Esophagus muscularis mucosa (tissue), 4 donors: ENCODE measurements at regions not wholly inside any gene's neighbourhood (a gene's known extent, or its start where the extent isn't known, plus 50 kb on each side); places are given as distances from the start of the nearest gene placed in this dataset.

Experiments
- DNase-seq: peaks from one replicate; pipeline ENCODE4 v3.0.0-alpha.2; 2017; ENCODE audit errors: extremely low spot score
- H3K27ac ChIP-seq, 4 donors: fragments of 200-600 bp; sonication (generic); replicated peaks in 1 of 4; 1 replicate in 3 of 4; 2 replicates in 1 of 4; pipeline ENCODE4 v1.5.1; 2016 to 2019; ENCODE audit warnings: mild to moderate bottlenecking in 1 of 4
- H3K27me3 ChIP-seq, 4 donors: fragments of 200-600 bp; sonication (generic); one replicate each; pipeline versions ENCODE4 v1.5.1 to v1.6.0; 2016 to 2019
- H3K36me3 ChIP-seq, 4 donors: fragments of 200-600 bp; sonication (generic); one replicate each; pipeline ENCODE4 v1.5.1; 2016 to 2019
- H3K4me1 ChIP-seq, 4 donors: fragments of 200-600 bp; sonication (generic); one replicate each; pipeline ENCODE4 v1.5.1; 2016 to 2019
- H3K4me3 ChIP-seq, 4 donors: fragments of 200-600 bp; sonication (generic); 1 replicate in 2 of 4; 2 replicates in 2 of 4; pipeline ENCODE4 v1.5.1; 2016 to 2019; ENCODE audit warnings: mild to moderate bottlenecking in 4 of 4, moderate library complexity in 1 of 4
- H3K9me3 ChIP-seq, 4 donors: fragments of 200-600 bp; sonication (generic); 1 replicate in 3 of 4; 2 replicates in 1 of 4; pipeline ENCODE4 v1.5.1; 2016 to 2019
- CTCF ChIP-seq, 3 experiments: fragments of 200-600 bp in 2 of 3; fragments of 450-650 bp in 1 of 3; sonication (generic) in 2 of 3; IDR thresholded peaks; one replicate each; pipeline ENCODE4 v1.5.1; 2017 to 2019; ENCODE audit warnings: antibody characterized with exemption in 3 of 3, mild to moderate bottlenecking in 2 of 3, moderate library complexity in 1 of 3
- EP300 ChIP-seq: sonication (generic); formaldehyde crosslinking; IDR thresholded peaks from one replicate; pipeline ENCODE4 v1.6.1; 2017; ENCODE audit warnings: antibody characterized with exemption
- POLR2A ChIP-seq: fragments of 450-650 bp; IDR thresholded peaks from one replicate; pipeline ENCODE4 v1.6.1; 2017; ENCODE audit warnings: antibody characterized with exemption, moderate library complexity, mild to moderate bottlenecking, low read depth
- POLR2AphosphoS5 ChIP-seq, 2 donors: sonication (generic); formaldehyde crosslinking; IDR thresholded peaks; one replicate each; pipeline ENCODE4 v1.6.1; 2017; ENCODE audit warnings: antibody characterized with exemption in 2 of 2
- WGBS: methylation state at CpG from one replicate; pipeline ENCODE4 v1.1.5; 2018; 5-methylcytosine and 5-hydroxymethylcytosine counted together
- intact Hi-C: fragments of 100-400 bp; cut with DNase I; formaldehyde crosslinking; loops from one replicate; pipeline ENCODE4 v1.15.1; 2023

DNA sequence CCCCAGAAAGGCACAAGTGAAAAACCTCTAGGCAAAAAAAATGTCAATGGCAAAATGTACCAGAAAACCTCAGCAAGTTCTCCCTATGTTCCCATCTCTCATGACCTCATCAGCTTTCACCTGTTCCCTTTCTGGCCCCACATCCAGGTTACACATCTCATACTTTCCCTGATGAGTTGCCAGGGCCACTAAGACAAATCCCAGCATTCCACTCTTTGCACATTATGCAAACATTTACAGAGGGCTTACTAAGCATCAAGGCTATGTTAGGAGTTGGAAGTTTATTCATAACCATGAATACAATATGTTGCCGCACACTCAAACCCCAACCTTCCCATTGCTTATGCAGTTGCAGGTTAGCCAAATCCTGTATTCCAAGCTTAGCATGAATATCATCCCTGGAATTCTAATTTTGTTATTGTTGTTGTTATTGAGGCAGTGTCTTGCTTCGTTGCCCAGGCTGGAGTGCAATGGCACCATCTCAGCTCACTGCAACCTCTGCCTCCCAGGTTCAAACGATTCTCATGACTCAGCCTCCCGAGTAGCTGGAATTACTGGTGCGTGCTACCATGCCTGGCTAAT, 129.3 kb upstream of the UBE2E2 start:
- intact Hi-C loops, result no loop called here
- WGBS, result 94% methylated on average over 5 of the region's 5 CpGs
- no peak overlapping the region for H3K27ac ChIP-seq

GRCh38 chr3:23075496-23075895, 127.6 kb upstream of the UBE2E2 start:
- peaks cover 8 to 35% (median 34%) of the 10 kb centered on the region in 4 donors for H3K4me1 ChIP-seq
- H3K27ac ChIP-seq, result no peak overlapping the region
- TF ChIP-seq EP300 (no peak), POLR2AphosphoS5 (IDR thresholded peaks at IDR 0.05) (no peak), CTCF (IDR thresholded peaks at IDR 0.05) (no peak), POLR2A (no peak)
- no peak overlapping the region for H3K4me3 ChIP-seq
- H3K36me3 ChIP-seq, result no peaks in the 10 kb centered on the region
- intact Hi-C loops, result no loop called here
- no peaks in the 10 kb centered on the region for H3K9me3 ChIP-seq
- H3K27me3 ChIP-seq, result no peaks in the 10 kb centered on the region
- DNase-seq, result no peak
- 47% methylated on average over 2 of the region's 2 CpGs for WGBS

More for the DNA sequence above, 129.3 kb upstream of the UBE2E2 start:
- DNase-seq, result no peak
- Histone ChIP-seq H3K27me3 (no peaks in the 10 kb centered on the region), H3K4me3 (no peak overlapping the region), H3K36me3 (no peaks in the 10 kb centered on the region), H3K9me3 (no peaks in the 10 kb centered on the region), H3K4me1 (peaks cover 8 to 26% (median 22%) of the 10 kb centered on the region in 4 donors)
- TF ChIP-seq EP300 (no peak), POLR2A (no peak), POLR2AphosphoS5 (IDR thresholded peaks at IDR 0.05) (no peak), CTCF (IDR thresholded peaks at IDR 0.05) (no peak)

DNA sequence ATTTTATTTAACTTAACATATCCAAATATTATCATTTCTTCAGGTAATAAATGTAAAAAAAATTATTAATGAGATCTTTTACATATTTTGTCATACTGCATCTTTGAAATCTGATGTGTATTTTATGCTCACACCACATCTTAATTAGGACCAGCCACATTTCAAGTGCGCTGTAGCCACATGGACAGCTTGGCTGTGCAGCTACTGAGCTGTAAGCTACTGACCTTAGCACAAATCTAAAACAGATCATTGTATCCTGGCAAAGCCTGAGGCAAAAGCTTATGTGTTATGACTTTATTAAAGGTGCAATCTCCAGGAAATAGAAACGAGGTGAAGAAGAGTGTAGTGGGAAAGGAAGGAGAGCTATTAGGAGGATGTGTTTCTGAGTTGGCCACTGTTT, 126.7 kb upstream of the UBE2E2 start:
- H3K4me3 ChIP-seq, result no peak overlapping the region
- no peaks in the 10 kb centered on the region for H3K36me3 ChIP-seq
- peaks cover 8 to 35% (median 34%) of the 10 kb centered on the region in 4 donors for H3K4me1 ChIP-seq
- no peak for DNase-seq
- no peaks in the 10 kb centered on the region for H3K27me3 ChIP-seq
- no peak for TF ChIP-seq POLR2AphosphoS5 (IDR thresholded peaks at IDR 0.05)
- TF ChIP-seq CTCF (IDR thresholded peaks at IDR 0.05), result no peak
- TF ChIP-seq EP300, result no peak
- TF ChIP-seq POLR2A, result no peak
- 48% methylated on average over 2 of the region's 2 CpGs for WGBS
- intact Hi-C loops, result no loop called here
- H3K9me3 ChIP-seq, result no peaks in the 10 kb centered on the region
- H3K27ac ChIP-seq, result no peak overlapping the region

GRCh38 chr3:23077126-23077525, 126.0 kb upstream of the UBE2E2 start:
- no peak overlapping the region for H3K4me3 ChIP-seq
- H3K36me3 ChIP-seq, result no peaks in the 10 kb centered on the region
- WGBS, result 87% methylated on average over 4 of the region's 4 CpGs
- no peak overlapping the region for H3K27ac ChIP-seq
- H3K9me3 ChIP-seq, result no peaks in the 10 kb centered on the region
- TF ChIP-seq EP300 (no peak), POLR2A (no peak), CTCF (IDR thresholded peaks at IDR 0.05) (no peak), POLR2AphosphoS5 (IDR thresholded peaks at IDR 0.05) (no peak)
- no peak for DNase-seq
- H3K4me1 ChIP-seq, result peaks cover 8 to 35% (median 34%) of the 10 kb centered on the region in 4 donors
- H3K27me3 ChIP-seq, result no peaks in the 10 kb centered on the region
- intact Hi-C loops, result no loop called here

GRCh38 chr3:23078735-23079134, 124.4 kb upstream of the UBE2E2 start:
- TF ChIP-seq POLR2A, result no peak
- no peak for TF ChIP-seq CTCF (IDR thresholded peaks at IDR 0.05)
- no peak for TF ChIP-seq EP300
- no peak for TF ChIP-seq POLR2AphosphoS5 (IDR thresholded peaks at IDR 0.05)
- peaks cover 8 to 35% (median 34%) of the 10 kb centered on the region in 4 donors for H3K4me1 ChIP-seq
- no peaks in the 10 kb centered on the region for H3K27me3 ChIP-seq
- no peak overlapping the region for H3K27ac ChIP-seq
- DNase-seq, result no peak
- intact Hi-C loops, result no loop called here
- H3K4me3 ChIP-seq, result no peak overlapping the region
- no peaks in the 10 kb centered on the region for H3K36me3 ChIP-seq
- WGBS, result 97% methylated on average over 6 of the region's 6 CpGs
- no peaks in the 10 kb centered on the region for H3K9me3 ChIP-seq
